ENCODE measurements at regions not wholly inside any gene's neighbourhood (a gene's known extent, or its start where the extent isn't known, plus 50 kb on each side); places are given as distances from the start of the nearest gene placed in this dataset.
"Not testable (repeated sequence)": the region's sequence is repeated elsewhere in the genome, so short reads cannot be mapped to it uniquely, and the experiment has no call there.

DNA sequence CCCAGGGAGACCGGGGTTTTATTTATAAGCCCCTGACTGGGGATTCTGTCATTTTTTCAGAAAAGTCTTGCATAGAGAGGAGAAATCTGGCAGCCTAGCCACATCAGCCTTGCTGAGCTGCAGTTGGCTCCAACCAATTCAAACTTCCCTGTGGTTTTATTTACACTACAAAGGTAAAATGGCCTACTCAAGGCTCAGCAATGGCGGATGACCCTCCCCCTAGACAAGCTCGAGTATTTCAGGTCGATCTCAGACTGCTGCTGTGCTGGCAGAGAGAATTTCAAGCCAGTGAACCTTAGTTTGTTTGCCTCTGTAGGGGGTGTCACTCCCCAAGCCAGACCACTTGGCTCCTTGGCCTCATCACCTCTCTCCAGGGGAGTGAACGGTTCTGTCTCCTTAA, 52.9 kb downstream of the CDY2A start:
- H3K4me3 ChIP-seq; H3K4me1 ChIP-seq; H3K9me3 ChIP-seq; H3K27ac ChIP-seq; DNase-seq; intact Hi-C loops (cut with DNase I); H3K36me3 ChIP-seq; H3K27me3 ChIP-seq; ATAC-seq: not testable (repeated sequence)

DNA sequence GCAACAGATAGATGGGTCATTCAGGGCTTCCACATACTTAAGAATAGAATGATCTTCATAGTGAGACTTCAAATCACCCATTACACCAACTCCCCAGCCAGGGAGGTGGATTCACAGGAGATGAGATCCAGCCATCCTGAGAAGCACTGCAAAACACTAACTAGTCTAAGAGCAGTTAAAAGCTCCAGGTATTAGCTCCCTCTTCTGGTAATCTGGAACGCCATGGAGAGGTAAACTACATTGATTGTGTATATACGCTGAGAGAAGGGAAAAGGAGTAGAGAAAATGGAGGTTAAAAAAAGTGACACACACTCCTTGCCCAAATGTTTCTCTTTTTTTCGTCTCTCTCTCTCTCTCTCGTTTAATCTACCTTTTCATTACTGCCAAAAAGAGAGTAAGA, 60.3 kb downstream of the CDY2A start:
- intact Hi-C loops (cut with DNase I); DNase-seq; H3K4me3 ChIP-seq; H3K27ac ChIP-seq; H3K4me1 ChIP-seq; H3K9me3 ChIP-seq; H3K36me3 ChIP-seq; H3K27me3 ChIP-seq: not testable (repeated sequence)
- peak; percentile 37 for ATAC-seq

DNA sequence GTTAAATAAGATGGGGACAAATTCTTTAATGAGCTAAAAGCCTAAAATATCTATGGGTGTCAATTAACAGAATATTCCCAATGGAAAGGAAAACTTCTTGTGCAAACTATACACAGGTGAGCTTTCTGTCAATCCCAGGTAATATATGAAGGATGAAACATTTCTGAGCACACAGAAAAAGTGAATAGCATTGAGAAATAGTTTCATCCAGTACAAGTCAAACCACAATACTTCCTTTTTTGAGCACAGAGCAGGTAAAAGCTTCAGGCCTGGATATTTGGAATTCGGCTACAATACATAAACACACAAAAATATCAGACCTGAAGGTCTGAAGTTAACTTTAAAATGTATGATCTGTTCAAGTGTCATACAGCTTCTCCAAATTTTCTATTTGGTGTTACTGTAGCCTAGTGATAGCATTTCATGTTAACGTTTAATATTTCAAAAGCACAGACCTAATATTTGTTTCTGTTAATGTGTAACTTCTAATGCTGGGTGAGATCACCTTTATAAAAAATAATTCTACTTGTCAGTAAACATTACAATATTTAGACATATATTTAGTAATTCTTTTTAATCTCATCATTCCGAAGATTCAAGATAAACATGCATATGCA, 60.9 kb downstream of the CDY2A start:
- H3K27ac ChIP-seq, ATAC-seq: not testable (repeated sequence)

DNA sequence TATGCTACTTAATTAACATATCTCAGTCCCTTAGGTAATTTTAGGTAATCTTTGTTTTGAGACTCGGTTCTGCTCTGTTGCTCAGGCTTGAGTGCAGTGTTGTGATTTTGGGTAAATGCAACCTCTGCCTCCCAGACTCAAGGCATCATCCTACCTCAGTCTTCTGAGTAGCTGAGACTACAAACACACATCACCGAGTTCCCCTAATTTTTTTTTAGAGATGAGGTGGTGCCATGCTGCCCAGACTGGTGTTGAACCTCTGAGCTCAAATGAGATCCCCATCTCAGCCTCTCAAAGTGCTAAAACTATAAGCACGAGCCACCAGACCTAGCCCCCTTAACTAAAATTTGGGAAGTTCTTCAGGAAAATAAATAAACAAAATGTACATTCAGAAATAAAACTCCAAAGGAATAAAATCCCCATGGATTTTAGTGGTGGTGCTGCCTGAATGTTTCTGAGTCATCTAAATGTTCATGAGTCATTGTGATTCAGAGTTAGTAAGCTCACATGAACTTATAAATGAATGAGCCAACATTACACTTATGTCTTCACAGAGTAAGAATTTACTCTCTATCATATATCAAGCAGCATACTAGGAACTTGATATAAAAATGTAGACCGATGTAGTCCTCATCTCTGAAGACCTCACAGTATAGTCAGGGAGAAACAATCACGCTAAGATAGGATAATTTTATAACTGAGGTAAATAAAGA, 62.5 kb downstream of the CDY2A start:
- H3K9me3 ChIP-seq; H3K36me3 ChIP-seq; H3K27ac ChIP-seq; H3K4me1 ChIP-seq; H3K4me3 ChIP-seq; H3K27me3 ChIP-seq; intact Hi-C loops (cut with DNase I); DNase-seq; ATAC-seq: not testable (repeated sequence)

More for the DNA sequence above, 60.9 kb downstream of the CDY2A start:
- H3K9me3 ChIP-seq; H3K4me3 ChIP-seq; intact Hi-C loops (cut with DNase I); H3K36me3 ChIP-seq; DNase-seq; H3K27me3 ChIP-seq; H3K4me1 ChIP-seq: not testable (repeated sequence)

DNA sequence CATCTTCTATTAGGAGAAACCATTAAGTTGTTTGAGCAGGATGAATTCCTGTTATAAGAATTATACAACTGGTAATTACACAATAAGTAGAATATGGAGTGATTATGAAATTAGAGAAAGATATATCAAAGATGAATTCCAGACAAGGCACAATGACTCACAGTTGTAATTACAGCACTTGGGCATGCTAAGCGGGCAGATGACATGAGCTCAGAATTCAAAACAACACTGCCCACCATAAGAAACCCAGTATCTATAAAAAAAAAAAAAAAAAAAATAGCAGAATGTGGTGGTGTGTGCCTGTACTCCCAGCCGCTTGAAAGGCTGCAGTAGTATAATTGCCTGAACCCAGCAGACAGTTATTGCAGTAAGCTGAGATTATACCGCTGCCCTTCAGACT, 67.4 kb downstream of the CDY2A start:
- H3K36me3 ChIP-seq; H3K4me3 ChIP-seq; H3K27me3 ChIP-seq; H3K4me1 ChIP-seq; ATAC-seq; DNase-seq; intact Hi-C loops (cut with DNase I); H3K27ac ChIP-seq; H3K9me3 ChIP-seq: not testable (repeated sequence)

DNA sequence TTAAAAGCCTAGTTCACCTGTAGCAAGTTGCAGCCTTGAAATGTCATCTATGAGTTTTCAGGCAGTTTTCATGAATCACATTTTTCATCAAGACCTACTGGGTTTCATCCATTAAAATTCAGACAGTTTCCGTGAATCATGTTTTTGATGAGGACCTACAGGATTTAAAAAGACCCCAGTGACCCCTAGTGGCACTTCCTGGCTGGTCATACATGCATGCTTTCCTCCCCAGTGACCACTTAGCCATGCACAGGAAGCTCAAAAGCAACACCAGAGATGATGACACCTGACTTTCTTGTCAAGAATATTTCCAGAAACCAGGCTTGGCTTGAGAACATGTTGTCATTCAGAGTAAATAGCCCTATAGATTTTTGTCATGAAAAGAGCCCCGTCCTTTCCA, 80.1 kb downstream of the CDY2A start:
- ATAC-seq; H3K27ac ChIP-seq; intact Hi-C loops (cut with DNase I): not testable (repeated sequence)

DNA sequence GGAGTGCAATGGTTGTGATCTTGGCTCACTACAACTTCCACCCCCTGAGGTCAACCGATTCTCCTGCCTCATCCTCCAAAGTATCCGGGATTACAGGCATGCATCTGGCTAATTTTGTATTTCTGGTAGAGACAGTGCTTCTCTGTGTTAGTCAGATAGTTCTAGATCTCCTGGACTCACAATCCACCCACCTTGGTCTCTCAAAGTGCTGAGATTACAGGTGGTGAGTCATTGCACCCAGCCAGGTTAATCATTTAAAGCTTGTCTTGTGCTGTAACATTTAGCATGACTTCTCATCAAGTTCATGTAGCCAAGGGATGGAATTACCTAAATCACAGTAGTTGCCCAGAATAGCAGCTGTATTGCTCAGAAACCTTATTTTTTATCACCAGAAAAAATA, 92.8 kb downstream of the CDY2A start:
- H3K27me3 ChIP-seq; H3K36me3 ChIP-seq; H3K4me1 ChIP-seq; intact Hi-C loops (cut with DNase I); ATAC-seq; H3K4me3 ChIP-seq; H3K9me3 ChIP-seq; DNase-seq; H3K27ac ChIP-seq: not testable (repeated sequence)

More for the DNA sequence above, 80.1 kb downstream of the CDY2A start:
- H3K4me3 ChIP-seq, DNase-seq, H3K36me3 ChIP-seq, H3K27me3 ChIP-seq, H3K9me3 ChIP-seq, H3K4me1 ChIP-seq: not testable (repeated sequence)

DNA sequence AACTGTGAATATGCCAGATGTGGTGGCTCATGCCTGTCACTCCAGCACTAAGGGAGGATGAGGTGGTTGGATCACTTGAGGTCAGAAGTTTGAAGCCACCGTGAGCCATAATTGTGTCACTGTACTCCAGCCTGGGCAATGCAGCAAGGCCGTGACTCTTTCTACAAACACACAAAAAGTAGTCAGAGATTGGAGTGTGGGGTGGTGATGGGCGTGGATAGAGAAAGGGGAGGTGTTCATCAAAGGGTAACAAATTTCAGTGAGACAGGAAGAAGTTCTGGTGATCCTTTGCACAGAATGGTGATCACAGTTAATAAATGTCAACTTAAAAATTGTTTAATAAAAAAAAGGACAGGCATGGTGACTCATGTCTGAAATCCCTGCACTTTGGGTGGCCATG, 112.1 kb downstream of the CDY2A start:
- H3K27ac ChIP-seq; H3K36me3 ChIP-seq; DNase-seq; intact Hi-C loops (cut with DNase I); H3K27me3 ChIP-seq; ATAC-seq; H3K9me3 ChIP-seq; H3K4me1 ChIP-seq; H3K4me3 ChIP-seq: not testable (repeated sequence)

DNA sequence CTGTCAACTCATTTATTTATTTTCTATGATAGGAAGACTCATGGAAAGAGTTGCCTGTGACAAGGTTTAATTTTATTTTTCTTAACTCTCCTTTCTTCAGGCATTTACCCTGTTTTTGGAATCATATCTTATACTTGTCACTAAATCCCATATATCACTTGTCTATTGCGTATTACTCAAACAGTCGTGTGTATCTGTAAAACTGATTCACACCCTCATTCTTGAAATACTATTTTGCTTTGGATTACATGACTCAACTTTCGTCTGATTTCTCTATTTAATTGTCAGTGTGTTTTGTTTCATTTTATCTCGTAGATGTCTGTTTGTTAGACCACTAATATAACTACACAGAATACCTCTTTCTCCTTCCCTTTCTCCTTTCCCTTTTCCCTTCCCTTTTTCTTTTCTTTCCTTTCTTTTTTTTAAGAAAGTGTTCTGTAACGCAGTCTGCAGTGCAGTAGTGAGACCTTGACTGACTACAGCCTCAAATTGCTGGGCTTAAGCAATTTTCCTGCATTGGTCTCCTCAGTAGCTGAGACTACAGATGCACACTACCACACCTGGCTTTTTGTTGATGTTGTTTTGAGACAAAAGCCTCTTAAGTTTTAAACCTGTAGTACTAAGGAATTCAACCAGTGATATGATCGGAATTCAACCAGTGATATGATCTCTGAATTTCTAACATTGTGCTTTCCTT, 113.9 kb downstream of the CDY2A start:
- H3K36me3 ChIP-seq; H3K27ac ChIP-seq; H3K27me3 ChIP-seq; ATAC-seq; intact Hi-C loops (cut with DNase I); H3K4me3 ChIP-seq; DNase-seq; H3K4me1 ChIP-seq; H3K9me3 ChIP-seq: not testable (repeated sequence)

DNA sequence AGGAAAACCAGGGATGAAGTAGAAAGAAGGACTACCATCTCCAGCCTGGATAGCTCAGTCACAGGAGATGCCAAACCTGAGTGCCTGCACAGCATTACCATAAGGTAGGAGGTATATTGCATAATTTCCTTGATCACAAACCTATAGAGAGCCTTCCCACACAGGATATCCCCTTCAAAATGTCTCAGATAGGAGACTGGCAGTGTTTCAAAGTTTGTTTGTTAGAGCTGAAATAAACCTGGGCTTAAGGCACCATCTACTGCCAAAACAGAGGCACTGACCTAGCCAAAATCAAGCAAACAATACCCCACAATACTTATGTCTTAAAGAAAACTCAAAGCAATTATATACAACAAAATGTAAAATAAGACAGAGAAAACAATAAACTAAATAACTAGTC, 120.8 kb downstream of the CDY2A start:
- intact Hi-C loops (cut with DNase I); H3K27ac ChIP-seq; H3K9me3 ChIP-seq; ATAC-seq; DNase-seq; H3K4me1 ChIP-seq; H3K4me3 ChIP-seq; H3K36me3 ChIP-seq; H3K27me3 ChIP-seq: not testable (repeated sequence)

DNA sequence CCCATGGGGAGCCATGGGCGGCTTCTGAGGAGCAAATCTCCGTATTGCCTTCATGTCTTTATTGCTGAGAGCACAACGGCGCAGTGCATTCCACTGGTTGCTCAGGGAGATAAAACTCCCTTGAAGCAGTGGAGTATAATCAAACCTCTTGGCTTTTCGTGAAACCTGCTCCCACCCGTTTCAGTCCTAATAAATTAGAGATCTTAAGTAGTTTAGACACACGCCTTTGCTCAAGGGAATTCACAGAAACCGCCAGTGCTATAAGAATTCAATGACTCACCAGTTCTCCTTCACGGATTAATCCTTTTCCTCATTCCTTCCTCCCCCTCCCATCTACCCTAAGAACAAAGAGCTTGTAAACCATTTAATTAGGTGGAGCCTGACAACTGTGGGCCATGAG, 127.0 kb downstream of the CDY2A start:
- ATAC-seq; H3K36me3 ChIP-seq; H3K4me3 ChIP-seq; H3K27ac ChIP-seq; H3K27me3 ChIP-seq; DNase-seq; H3K9me3 ChIP-seq; H3K4me1 ChIP-seq; intact Hi-C loops (cut with DNase I): not testable (repeated sequence)

DNA sequence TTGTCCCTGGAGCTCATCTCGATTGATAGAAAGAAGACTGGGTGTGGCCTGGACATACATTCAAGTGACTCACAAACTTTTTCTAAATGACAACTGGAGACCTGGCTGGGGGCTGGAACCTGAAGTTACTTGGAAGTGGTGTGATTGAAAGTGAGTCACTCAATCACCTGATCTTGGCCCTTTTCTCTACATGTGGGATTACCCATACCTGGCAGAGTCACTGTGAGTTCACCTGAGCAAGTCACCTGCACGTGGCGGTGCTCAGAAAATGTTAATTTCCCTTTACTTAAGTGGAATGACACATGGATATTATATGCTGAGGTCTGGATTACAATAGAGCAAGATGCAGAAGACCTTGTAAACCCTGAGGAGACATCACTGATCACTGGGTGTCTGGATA, 140.2 kb downstream of the CDY2A start:
- H3K27ac ChIP-seq; H3K36me3 ChIP-seq; H3K4me3 ChIP-seq; H3K27me3 ChIP-seq; H3K9me3 ChIP-seq; ATAC-seq; intact Hi-C loops (cut with DNase I); DNase-seq; H3K4me1 ChIP-seq: not testable (repeated sequence)

DNA sequence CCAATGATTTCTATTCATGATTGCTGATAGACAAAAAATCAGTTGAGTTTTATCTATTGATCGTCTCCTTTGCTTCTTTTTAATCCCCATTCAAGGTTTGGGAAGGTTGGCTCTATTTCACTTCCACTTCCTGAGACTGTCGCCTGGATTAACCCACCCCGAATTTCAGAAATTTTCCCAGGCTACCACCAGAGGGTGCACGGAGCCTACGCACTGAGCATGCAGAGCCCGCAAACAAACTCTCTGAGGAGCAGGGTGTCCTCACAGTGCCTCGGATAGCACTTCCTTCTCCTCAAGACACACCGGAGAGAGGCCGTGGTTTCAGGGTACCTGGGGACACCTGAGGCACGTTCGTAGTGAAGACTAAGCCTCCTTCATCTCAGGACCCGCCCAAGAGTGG, 150.5 kb downstream of the CDY2A start:
- DNase-seq; H3K9me3 ChIP-seq; intact Hi-C loops (cut with DNase I); H3K36me3 ChIP-seq; H3K27me3 ChIP-seq; H3K27ac ChIP-seq; H3K4me1 ChIP-seq; H3K4me3 ChIP-seq: not testable (repeated sequence)
- peak; percentile 64 for ATAC-seq

DNA sequence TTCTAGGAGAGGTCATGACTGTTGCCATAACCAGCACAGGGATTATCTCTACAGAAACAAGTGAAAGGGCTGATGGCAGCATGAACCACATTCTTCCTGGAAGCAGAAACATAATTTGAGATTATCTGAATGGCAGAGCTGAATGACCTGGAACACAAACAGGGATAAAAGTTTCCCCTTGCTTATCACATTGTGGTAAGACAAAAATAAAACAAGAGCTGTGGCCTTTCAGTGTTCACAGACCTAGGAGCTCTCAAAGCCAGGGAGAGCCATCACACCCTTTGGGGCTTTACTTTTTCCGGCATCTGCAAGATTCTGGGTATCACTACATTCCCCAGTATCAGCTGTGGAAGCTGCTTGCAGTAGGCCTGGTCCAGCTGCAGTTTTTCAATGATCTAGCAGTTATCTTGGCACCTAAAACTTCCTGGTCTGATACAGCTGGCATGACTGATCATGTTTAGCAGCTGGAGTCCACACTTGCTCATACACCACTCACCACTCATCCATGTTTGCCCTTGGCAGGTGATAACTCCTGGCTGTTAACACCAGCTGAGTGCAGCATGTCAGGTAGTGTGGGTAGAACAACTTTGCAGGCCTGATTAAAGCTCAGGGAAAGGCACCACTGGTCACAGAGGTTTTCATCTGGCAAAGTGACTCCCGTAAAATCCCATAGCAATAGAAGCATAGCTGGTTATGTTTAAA, 163.5 kb downstream of the CDY2A start:
- H3K4me3 ChIP-seq; H3K9me3 ChIP-seq; intact Hi-C loops (cut with DNase I); ATAC-seq; H3K27me3 ChIP-seq; DNase-seq; H3K27ac ChIP-seq; H3K36me3 ChIP-seq; H3K4me1 ChIP-seq: not testable (repeated sequence)

Data from upper lobe of right lung (tissue), 1 donor.